ENCODE measurements at regions not wholly inside any gene's neighbourhood (a gene's known extent, or its start where the extent isn't known, plus 50 kb on each side); places are given as distances from the start of the nearest gene placed in this dataset.
"Not testable (repeated sequence)": the region's sequence is repeated elsewhere in the genome, so short reads cannot be mapped to it uniquely, and the experiment has no call there.

DNA sequence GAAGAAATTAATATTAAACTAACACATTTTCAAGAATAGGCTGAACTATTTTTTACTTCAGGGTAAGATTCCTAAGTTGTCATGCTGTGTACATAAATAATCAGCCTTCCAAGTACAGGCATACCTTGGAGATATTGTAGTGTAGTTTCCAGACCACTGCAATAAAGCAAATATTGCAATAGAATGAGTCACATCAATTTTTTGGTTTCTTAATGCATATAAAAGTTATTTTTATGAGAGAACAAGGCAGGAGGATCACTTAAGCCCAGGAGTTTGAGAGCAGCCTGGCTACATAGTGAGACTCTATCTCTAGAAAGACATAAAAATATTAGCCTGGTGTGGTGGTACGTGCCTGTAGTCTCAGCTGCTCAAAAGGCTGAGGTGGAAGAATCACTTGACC, 511.5 kb downstream of the UQCRFS1 start:
- TF ChIP-seq, protein P1, sequence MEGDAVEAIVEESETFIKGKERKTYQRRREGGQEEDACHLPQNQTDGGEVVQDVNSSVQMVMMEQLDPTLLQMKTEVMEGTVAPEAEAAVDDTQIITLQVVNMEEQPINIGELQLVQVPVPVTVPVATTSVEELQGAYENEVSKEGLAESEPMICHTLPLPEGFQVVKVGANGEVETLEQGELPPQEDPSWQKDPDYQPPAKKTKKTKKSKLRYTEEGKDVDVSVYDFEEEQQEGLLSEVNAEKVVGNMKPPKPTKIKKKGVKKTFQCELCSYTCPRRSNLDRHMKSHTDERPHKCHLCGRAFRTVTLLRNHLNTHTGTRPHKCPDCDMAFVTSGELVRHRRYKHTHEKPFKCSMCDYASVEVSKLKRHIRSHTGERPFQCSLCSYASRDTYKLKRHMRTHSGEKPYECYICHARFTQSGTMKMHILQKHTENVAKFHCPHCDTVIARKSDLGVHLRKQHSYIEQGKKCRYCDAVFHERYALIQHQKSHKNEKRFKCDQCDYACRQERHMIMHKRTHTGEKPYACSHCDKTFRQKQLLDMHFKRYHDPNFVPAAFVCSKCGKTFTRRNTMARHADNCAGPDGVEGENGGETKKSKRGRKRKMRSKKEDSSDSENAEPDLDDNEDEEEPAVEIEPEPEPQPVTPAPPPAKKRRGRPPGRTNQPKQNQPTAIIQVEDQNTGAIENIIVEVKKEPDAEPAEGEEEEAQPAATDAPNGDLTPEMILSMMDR (IDR thresholded peaks at IDR 0.05), result no peak
- Histone ChIP-seq H3K9me3 (no peaks in the 10 kb centered on the region), H3K4me3 (no peak overlapping the region), H3K4me1 (ENCODE audit: control insufficient read depth in 1 of 2, low read depth in 2 of 2) (no peaks in the 10 kb centered on the region), H3K36me3 (no peaks in the 10 kb centered on the region), H3K27me3 (replicated peaks; ENCODE audit: insufficient read depth) (no peaks in the 10 kb centered on the region), H3K27ac (no peak overlapping the region)
- ATAC-seq (ENCODE audit: insufficient number of reproducible peaks, low FRiP score, low read depth), result no peak
- DNase-seq (ENCODE audit: low spot score), result no peak

DNA sequence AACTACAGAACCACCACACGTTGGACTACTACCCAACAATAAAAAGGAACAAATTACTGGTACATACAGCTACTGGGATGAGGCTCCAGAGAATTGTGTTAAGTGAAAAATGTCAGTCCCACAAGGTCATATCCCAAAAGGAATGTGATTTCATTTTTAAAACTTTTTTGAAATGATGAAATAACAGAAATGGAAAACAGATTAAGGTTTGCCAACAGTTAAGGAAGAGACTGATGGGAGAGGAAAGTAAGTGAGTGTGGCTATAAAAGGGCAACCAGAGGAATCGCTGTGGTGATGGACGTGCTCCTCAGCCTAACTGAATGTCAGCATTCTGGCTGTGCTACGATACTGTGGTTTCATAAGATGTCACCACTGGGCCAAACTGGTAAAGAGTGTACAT, 512.8 kb downstream of the UQCRFS1 start:
- Histone ChIP-seq H3K9me3 (no peaks in the 10 kb centered on the region), H3K4me1 (ENCODE audit: control insufficient read depth in 1 of 2, low read depth in 2 of 2) (no peaks in the 10 kb centered on the region), H3K4me3 (no peak overlapping the region), H3K27me3 (replicated peaks; ENCODE audit: insufficient read depth) (no peaks in the 10 kb centered on the region), H3K27ac (no peak overlapping the region), H3K36me3 (no peaks in the 10 kb centered on the region)
- DNase-seq (ENCODE audit: low spot score), result no peak
- TF ChIP-seq, protein P1 (IDR thresholded peaks at IDR 0.05), result no peak
- ATAC-seq (ENCODE audit: insufficient number of reproducible peaks, low FRiP score, low read depth), result no peak

DNA sequence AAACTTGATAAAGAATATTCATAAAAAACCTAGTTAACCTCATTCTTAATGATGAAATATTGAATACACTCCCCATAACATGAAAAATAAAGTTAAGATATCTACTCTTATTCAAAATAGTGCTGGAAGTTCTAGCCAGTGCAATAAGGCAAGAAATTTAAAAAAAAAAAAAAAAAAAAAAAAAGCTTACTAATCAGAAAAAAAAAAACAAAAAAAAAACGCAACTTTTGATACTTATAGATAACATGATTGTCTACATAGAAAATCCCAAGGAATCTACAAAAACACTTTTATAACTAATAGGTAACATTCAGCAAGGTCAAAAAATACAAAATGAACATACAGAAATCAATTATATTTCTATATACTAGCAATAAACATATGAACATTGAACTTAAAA, 515.6 kb downstream of the UQCRFS1 start:
- Histone ChIP-seq H3K27ac (no peak overlapping the region), H3K9me3 (no peaks in the 10 kb centered on the region), H3K4me1 (ENCODE audit: control insufficient read depth in 1 of 2, low read depth in 2 of 2) (no peaks in the 10 kb centered on the region), H3K4me3 (no peak overlapping the region), H3K36me3 (no peaks in the 10 kb centered on the region), H3K27me3 (replicated peaks; ENCODE audit: insufficient read depth) (no peaks in the 10 kb centered on the region)
- ATAC-seq (ENCODE audit: insufficient number of reproducible peaks, low FRiP score, low read depth) (no peak), DNase-seq (ENCODE audit: low spot score) (no peak)
- TF ChIP-seq, protein P1 (IDR thresholded peaks at IDR 0.05), result no peak

DNA sequence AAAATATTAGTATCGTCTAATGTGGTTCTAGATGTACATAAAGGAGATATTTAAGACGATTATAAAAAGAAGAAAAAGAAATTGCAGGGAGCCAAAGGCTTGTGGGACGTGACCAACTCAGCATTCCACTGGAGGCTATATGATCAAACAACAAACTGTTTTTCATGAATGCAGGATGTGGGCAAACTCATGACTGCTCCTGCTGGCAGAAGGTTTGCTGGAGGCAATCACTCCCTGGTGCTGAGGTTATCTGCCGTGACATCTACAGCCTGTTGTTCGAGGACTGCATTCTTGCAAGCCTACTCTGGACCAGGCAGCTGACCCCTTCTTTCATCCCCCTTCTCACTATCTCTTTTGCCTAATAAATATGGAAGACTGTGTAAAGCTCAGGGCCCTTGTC, 518.1 kb downstream of the UQCRFS1 start:
- ATAC-seq (ENCODE audit: insufficient number of reproducible peaks, low FRiP score, low read depth) (no peak), DNase-seq (ENCODE audit: low spot score) (no peak)
- H3K9me3 ChIP-seq, result no peaks in the 10 kb centered on the region
- no peaks in the 10 kb centered on the region for H3K36me3 ChIP-seq
- H3K27me3 ChIP-seq (replicated peaks; ENCODE audit: insufficient read depth), result no peaks in the 10 kb centered on the region
- TF ChIP-seq, protein P1 (IDR thresholded peaks at IDR 0.05), result no peak
- no peak overlapping the region for H3K4me3 ChIP-seq
- H3K27ac ChIP-seq, result no peak overlapping the region
- no peaks in the 10 kb centered on the region for H3K4me1 ChIP-seq (ENCODE audit: control insufficient read depth in 1 of 2, low read depth in 2 of 2)

DNA sequence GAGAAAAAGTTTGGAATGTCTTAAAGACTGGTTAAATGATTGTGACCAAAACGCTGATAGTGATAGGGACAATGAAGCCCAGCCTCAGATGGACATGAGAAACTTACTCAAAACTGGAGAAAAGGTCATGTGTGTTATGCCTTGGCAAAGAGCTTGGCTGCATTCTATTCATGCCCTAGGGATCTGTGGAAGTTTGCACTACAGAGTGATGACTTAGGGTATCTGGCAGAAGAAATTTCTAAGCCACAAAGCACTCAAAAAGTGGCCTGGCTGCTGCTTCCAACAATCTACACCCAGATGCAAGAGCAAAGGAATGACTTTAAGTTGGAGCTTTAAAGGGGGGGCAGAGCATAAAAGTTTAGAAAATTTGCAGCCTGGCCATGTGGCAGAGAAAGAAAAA, 521.3 kb downstream of the UQCRFS1 start:
- no peak for ATAC-seq (ENCODE audit: insufficient number of reproducible peaks, low FRiP score, low read depth)

DNA sequence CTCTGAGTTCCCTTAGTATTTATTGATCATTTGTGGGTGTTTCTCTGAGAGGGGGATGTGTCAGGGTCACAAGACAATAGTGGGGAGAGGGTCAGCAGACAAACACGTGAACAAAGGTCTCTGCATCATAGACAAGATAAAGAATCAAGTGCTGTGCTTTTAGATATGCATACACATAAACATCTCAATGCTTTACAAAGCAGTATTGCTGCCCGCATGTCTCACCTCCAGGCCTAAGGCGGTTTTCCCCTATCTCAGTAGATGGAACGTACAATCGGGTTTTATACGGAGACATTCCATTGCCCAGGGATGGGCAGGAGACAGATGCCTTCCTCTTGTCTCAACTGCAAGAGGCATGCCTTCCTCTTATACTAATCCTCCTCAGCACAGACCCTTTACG, 523.5 kb downstream of the UQCRFS1 start:
- not testable (repeated sequence) for H3K4me1 ChIP-seq (ENCODE audit: control insufficient read depth in 1 of 2, low read depth in 2 of 2); ATAC-seq (ENCODE audit: insufficient number of reproducible peaks, low FRiP score, low read depth); H3K9me3 ChIP-seq

More for the DNA sequence above, 521.3 kb downstream of the UQCRFS1 start:
- DNase-seq (ENCODE audit: low spot score), result no peak
- Histone ChIP-seq H3K9me3 (no peaks in the 10 kb centered on the region), H3K27me3 (replicated peaks; ENCODE audit: insufficient read depth) (no peaks in the 10 kb centered on the region), H3K4me1 (ENCODE audit: control insufficient read depth in 1 of 2, low read depth in 2 of 2) (no peaks in the 10 kb centered on the region), H3K36me3 (no peaks in the 10 kb centered on the region), H3K4me3 (no peak overlapping the region), H3K27ac (no peak overlapping the region)
- TF ChIP-seq, protein P1 (IDR thresholded peaks at IDR 0.05), result no peak

More for the DNA sequence above, 523.5 kb downstream of the UQCRFS1 start:
- not testable (repeated sequence) for H3K27me3 ChIP-seq (replicated peaks; ENCODE audit: insufficient read depth); DNase-seq (ENCODE audit: low spot score); H3K4me3 ChIP-seq; H3K36me3 ChIP-seq; H3K27ac ChIP-seq
